ENCODE measurements at regions not wholly inside any gene's neighbourhood (a gene's known extent, or its start where the extent isn't known, plus 50 kb on each side); places are given as distances from the start of the nearest gene placed in this dataset.

DNA sequence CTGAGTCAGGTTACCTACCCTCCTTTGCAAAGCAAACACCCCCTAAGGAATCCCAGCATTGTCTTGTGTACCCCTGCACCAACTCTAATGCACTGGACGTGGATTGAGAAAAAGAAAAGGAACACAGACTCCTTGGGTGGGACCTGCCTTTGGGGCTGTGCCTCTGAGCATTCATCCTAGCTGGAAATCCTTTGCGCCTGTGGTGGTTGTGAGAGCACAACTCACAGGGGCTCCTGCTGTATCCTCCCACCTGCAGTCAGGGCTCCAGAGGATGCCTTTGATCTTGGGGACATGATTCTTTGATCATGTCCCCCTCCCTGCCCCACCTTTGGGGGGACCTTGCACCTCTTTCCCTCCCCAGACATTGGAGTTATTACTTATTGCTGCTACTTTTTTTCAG, 338.5 kb downstream of the GADD45G start:
- Histone ChIP-seq H3K27ac (no peak overlapping the region), H3K36me3 (no peaks in the 10 kb centered on the region), H3K4me1 (no peaks in the 10 kb centered on the region), H3K27me3 (no peaks in the 10 kb centered on the region), H3K9ac (ENCODE audit: low read depth in 2 of 2, low read length in 2 of 2) (no peak overlapping the region), H3K9me3 (no peaks in the 10 kb centered on the region), H3K4me3 (no peak overlapping the region)
- TF ChIP-seq, protein P1, sequence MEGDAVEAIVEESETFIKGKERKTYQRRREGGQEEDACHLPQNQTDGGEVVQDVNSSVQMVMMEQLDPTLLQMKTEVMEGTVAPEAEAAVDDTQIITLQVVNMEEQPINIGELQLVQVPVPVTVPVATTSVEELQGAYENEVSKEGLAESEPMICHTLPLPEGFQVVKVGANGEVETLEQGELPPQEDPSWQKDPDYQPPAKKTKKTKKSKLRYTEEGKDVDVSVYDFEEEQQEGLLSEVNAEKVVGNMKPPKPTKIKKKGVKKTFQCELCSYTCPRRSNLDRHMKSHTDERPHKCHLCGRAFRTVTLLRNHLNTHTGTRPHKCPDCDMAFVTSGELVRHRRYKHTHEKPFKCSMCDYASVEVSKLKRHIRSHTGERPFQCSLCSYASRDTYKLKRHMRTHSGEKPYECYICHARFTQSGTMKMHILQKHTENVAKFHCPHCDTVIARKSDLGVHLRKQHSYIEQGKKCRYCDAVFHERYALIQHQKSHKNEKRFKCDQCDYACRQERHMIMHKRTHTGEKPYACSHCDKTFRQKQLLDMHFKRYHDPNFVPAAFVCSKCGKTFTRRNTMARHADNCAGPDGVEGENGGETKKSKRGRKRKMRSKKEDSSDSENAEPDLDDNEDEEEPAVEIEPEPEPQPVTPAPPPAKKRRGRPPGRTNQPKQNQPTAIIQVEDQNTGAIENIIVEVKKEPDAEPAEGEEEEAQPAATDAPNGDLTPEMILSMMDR (IDR thresholded peaks at IDR 0.05): no peak
- intact Hi-C loops (cut with DNase I): no loop called here
- DNase-seq: no peak

- no peaks in the 10 kb centered on the region for H3K4me1 ChIP-seq
Measured at GRCh38 chr9:89943728-89944127, 338.9 kb downstream of the GADD45G start.

GRCh38 chr9:89945133-89945532, 340.3 kb downstream of the GADD45G start:
- DNase-seq: no peak
- Histone ChIP-seq H3K4me1 (no peaks in the 10 kb centered on the region), H3K4me3 (no peak overlapping the region), H3K27me3 (no peaks in the 10 kb centered on the region), H3K27ac (no peak overlapping the region), H3K36me3 (no peaks in the 10 kb centered on the region), H3K9me3 (no peaks in the 10 kb centered on the region), H3K9ac (ENCODE audit: low read depth in 2 of 2, low read length in 2 of 2) (no peak overlapping the region)
- TF ChIP-seq, protein P1 (IDR thresholded peaks at IDR 0.05): no peak
- intact Hi-C loops (cut with DNase I): no loop called here

More at GRCh38 chr9:89943728-89944127, 338.9 kb downstream of the GADD45G start:
- TF ChIP-seq, protein P1 (IDR thresholded peaks at IDR 0.05): no peak
- no peak overlapping the region for H3K4me3 ChIP-seq
- intact Hi-C loops (cut with DNase I): no loop called here
- no peak overlapping the region for H3K9ac ChIP-seq (ENCODE audit: low read depth in 2 of 2, low read length in 2 of 2)
- no peak for DNase-seq
- no peaks in the 10 kb centered on the region for H3K36me3 ChIP-seq
- H3K9me3 ChIP-seq: no peaks in the 10 kb centered on the region
- H3K27me3 ChIP-seq: no peaks in the 10 kb centered on the region
- H3K27ac ChIP-seq: no peak overlapping the region

DNA sequence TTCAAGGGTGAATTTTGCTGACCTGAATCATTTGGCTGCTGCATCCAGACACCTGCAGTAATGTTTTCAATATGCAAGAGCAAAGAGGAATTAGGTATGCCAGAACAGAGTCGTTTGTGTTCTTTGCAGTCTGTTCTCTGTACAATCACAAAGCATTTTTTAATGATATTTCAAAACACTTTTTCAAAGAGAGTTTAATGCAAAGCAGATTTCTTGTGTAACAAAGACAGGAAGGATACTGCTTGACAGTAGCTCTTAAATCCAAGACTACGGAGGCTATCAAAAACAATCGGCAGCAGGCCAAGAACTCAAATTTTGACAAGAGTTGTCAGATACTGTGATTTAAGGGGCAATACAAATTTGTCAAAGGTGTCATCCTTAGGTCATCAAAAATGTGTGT, 341.9 kb downstream of the GADD45G start:
- Histone ChIP-seq H3K27me3 (no peaks in the 10 kb centered on the region), H3K4me1 (no peaks in the 10 kb centered on the region), H3K36me3 (no peaks in the 10 kb centered on the region), H3K4me3 (no peak overlapping the region), H3K9ac (ENCODE audit: low read depth in 2 of 2, low read length in 2 of 2) (no peak overlapping the region), H3K9me3 (no peaks in the 10 kb centered on the region), H3K27ac (no peak overlapping the region)
- TF ChIP-seq, protein P1 (IDR thresholded peaks at IDR 0.05): no peak
- intact Hi-C loops (cut with DNase I): no loop called here
- no peak for DNase-seq

DNA sequence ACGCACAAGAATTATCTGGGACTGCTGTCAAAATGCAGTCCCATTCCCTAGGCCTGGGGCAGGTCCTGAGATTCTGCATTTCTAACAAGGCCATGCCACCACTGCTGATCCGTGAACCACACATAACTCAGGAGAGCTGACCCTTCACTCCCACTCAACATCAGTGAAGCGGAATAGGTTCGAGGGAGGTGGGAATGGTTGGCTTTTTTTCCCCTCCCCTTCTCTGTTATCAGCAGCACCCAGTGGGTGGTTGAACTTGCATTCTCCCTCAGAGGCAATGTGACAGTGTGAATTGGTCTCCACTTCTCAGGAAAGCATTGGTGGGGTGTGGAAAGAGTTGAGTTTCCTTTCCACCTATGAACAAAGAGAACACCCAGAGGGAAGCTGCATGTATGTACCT, 344.3 kb downstream of the GADD45G start:
- no peak overlapping the region for H3K27ac ChIP-seq
- H3K27me3 ChIP-seq: no peaks in the 10 kb centered on the region
- H3K36me3 ChIP-seq: no peaks in the 10 kb centered on the region
- H3K9ac ChIP-seq (ENCODE audit: low read depth in 2 of 2, low read length in 2 of 2): no peak overlapping the region
- no peak for DNase-seq
- H3K9me3 ChIP-seq: no peaks in the 10 kb centered on the region
- H3K4me1 ChIP-seq: no peaks in the 10 kb centered on the region
- intact Hi-C loops (cut with DNase I): no loop called here
- no peak overlapping the region for H3K4me3 ChIP-seq
- TF ChIP-seq, protein P1 (IDR thresholded peaks at IDR 0.05): no peak

GRCh38 chr9:89951675-89952074, 346.9 kb downstream of the GADD45G start:
- H3K27me3 ChIP-seq: no peaks in the 10 kb centered on the region
- H3K9ac ChIP-seq (ENCODE audit: low read depth in 2 of 2, low read length in 2 of 2): no peak overlapping the region
- no peaks in the 10 kb centered on the region for H3K4me1 ChIP-seq
- no peak overlapping the region for H3K4me3 ChIP-seq
- no peaks in the 10 kb centered on the region for H3K36me3 ChIP-seq
- no peak overlapping the region for H3K27ac ChIP-seq
- H3K9me3 ChIP-seq: no peaks in the 10 kb centered on the region
- intact Hi-C loops (cut with DNase I): no loop called here
- no peak for DNase-seq
- TF ChIP-seq, protein P1 (IDR thresholded peaks at IDR 0.05): no peak

Data from colonic mucosa (tissue), 4 donors.